HCT116 (cell line): ENCODE measurements at regions not wholly inside any gene's neighbourhood (a gene's known extent, or its start where the extent isn't known, plus 50 kb on each side); places are given as distances from the start of the nearest gene placed in this dataset.

Source experiments
- EGR1 ChIP-seq: IDR thresholded peaks from 2 replicates; pipeline ENCODE4 v1.6.1; 2012; ENCODE audit warnings: low read depth
- EZH2 ChIP-seq: fragments of 200-600 bp; sonication (generic); IDR thresholded peaks from 2 replicates; pipeline ENCODE4 v1.6.1; 2017; ENCODE audit warnings: antibody characterized with exemption, mixed run types
- EZH2phosphoT487 ChIP-seq: fragments of 200-600 bp; IDR thresholded peaks from 2 replicates; pipeline ENCODE4 v1.6.1; 2018; ENCODE audit warnings: antibody characterized with exemption, borderline replicate concordance
- JUND ChIP-seq: IDR thresholded peaks from 2 replicates; pipeline ENCODE4 v1.6.1; 2012
- MAX ChIP-seq: IDR thresholded peaks from 2 replicates; pipeline ENCODE4 v1.6.1; 2012
- POLR2A ChIP-seq: IDR thresholded peaks from 2 replicates; pipeline ENCODE4 v1.7.0; 2011; ENCODE audit warnings: borderline replicate concordance; ENCODE audit not compliant: insufficient read depth, insufficient read length; ENCODE audit errors: extremely low read depth
- POLR2AphosphoS5 ChIP-seq: IDR thresholded peaks from 2 replicates; pipeline ENCODE4 v1.6.1; 2011; ENCODE audit warnings: mild to moderate bottlenecking, low read depth, low read length, moderate library complexity
- RAD21 ChIP-seq: IDR thresholded peaks from 2 replicates; pipeline ENCODE4 v1.6.1; 2012; ENCODE audit warnings: low read depth, mild to moderate bottlenecking
- TCF7L2 ChIP-seq: IDR thresholded peaks from 2 replicates; pipeline ENCODE4 v1.7.0; 2011; ENCODE audit warnings: borderline replicate concordance, inconsistent platforms; ENCODE audit not compliant: insufficient read depth, insufficient read length; ENCODE audit errors: extremely low read depth
- YY1 ChIP-seq: IDR thresholded peaks from 2 replicates; pipeline ENCODE4 v1.6.1; 2011; ENCODE audit warnings: low read length, low read depth, moderate library complexity, mild to moderate bottlenecking; ENCODE audit not compliant: insufficient replicate concordance; ENCODE audit errors: extremely low read depth
- ZBTB33 ChIP-seq: IDR thresholded peaks from 2 replicates; pipeline ENCODE4 v1.6.1; 2011; ENCODE audit warnings: mild to moderate bottlenecking, low read length, moderate library complexity; ENCODE audit not compliant: insufficient replicate concordance; ENCODE audit errors: extremely low read depth
- TF ChIP-seq, protein P1 (sequence below), 3 experiments: fragments of 200-600 bp in 1 of 3; sonication (generic) in 1 of 3; IDR thresholded peaks in 2 of 3; conservative IDR thresholded peaks in 1 of 3; 2 replicates each; pipeline ENCODE4 v1.5.1; 2012 to 2017; ENCODE audit warnings: low read depth in 2 of 3, low read length in 2 of 3, antibody characterized with exemption in 1 of 3, borderline replicate concordance in 1 of 3, control low read depth in 1 of 3, mild to moderate bottlenecking in 1 of 3, mixed read lengths in 1 of 3, mixed run types in 1 of 3, moderate library complexity in 1 of 3; ENCODE audit not compliant: insufficient read depth in 1 of 3
- TF ChIP-seq, protein P2 (sequence below): IDR thresholded peaks from 2 replicates; pipeline ENCODE4 v1.6.1; 2012; ENCODE audit warnings: low read depth

GRCh38 chr10:112092519-112092918, 91.0 kb downstream of the GPAM start:
- TF ChIP-seq EGR1 (no peak), TCF7L2 (no peak), EZH2 (no peak), MAX (no peak), JUND (no peak), ZBTB33 (no peak), POLR2AphosphoS5 (no peak), POLR2A (no peak), YY1 (no peak), RAD21 (no peak), EZH2phosphoT487 (no peak)
- TF ChIP-seq, protein P1, sequence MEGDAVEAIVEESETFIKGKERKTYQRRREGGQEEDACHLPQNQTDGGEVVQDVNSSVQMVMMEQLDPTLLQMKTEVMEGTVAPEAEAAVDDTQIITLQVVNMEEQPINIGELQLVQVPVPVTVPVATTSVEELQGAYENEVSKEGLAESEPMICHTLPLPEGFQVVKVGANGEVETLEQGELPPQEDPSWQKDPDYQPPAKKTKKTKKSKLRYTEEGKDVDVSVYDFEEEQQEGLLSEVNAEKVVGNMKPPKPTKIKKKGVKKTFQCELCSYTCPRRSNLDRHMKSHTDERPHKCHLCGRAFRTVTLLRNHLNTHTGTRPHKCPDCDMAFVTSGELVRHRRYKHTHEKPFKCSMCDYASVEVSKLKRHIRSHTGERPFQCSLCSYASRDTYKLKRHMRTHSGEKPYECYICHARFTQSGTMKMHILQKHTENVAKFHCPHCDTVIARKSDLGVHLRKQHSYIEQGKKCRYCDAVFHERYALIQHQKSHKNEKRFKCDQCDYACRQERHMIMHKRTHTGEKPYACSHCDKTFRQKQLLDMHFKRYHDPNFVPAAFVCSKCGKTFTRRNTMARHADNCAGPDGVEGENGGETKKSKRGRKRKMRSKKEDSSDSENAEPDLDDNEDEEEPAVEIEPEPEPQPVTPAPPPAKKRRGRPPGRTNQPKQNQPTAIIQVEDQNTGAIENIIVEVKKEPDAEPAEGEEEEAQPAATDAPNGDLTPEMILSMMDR (IDR thresholded peaks at IDR 0.05 in 2 of 3, conservative IDR thresholded peaks at IDR 0.05 in 1 of 3; ENCODE audit: borderline replicate concordance in 1 of 3, insufficient read depth in 1 of 3, low read depth in 2 of 3, low read length in 2 of 3), result no peak
- TF ChIP-seq, protein P2, sequence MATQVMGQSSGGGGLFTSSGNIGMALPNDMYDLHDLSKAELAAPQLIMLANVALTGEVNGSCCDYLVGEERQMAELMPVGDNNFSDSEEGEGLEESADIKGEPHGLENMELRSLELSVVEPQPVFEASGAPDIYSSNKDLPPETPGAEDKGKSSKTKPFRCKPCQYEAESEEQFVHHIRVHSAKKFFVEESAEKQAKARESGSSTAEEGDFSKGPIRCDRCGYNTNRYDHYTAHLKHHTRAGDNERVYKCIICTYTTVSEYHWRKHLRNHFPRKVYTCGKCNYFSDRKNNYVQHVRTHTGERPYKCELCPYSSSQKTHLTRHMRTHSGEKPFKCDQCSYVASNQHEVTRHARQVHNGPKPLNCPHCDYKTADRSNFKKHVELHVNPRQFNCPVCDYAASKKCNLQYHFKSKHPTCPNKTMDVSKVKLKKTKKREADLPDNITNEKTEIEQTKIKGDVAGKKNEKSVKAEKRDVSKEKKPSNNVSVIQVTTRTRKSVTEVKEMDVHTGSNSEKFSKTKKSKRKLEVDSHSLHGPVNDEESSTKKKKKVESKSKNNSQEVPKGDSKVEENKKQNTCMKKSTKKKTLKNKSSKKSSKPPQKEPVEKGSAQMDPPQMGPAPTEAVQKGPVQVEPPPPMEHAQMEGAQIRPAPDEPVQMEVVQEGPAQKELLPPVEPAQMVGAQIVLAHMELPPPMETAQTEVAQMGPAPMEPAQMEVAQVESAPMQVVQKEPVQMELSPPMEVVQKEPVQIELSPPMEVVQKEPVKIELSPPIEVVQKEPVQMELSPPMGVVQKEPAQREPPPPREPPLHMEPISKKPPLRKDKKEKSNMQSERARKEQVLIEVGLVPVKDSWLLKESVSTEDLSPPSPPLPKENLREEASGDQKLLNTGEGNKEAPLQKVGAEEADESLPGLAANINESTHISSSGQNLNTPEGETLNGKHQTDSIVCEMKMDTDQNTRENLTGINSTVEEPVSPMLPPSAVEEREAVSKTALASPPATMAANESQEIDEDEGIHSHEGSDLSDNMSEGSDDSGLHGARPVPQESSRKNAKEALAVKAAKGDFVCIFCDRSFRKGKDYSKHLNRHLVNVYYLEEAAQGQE, result no peak
